GM12878 (cell line): ENCODE measurements at regions not wholly inside any gene's neighbourhood (a gene's known extent, or its start where the extent isn't known, plus 50 kb on each side); places are given as distances from the start of the nearest gene placed in this dataset.

Source experiments
- ATAC-seq: fragments of 200-7000 bp; cut with Tn5 transposase; 3 replicates; pipeline ENCODE4 v1.9.1; 2020; ENCODE audit warnings: mild to moderate bottlenecking, moderate library complexity
- BruUV-seq: library from RNA; stranded (reverse); fragments of 400-500 nt; replicated peaks from 2 replicates; lab custom pipeline; 2021; lab: Mats Ljungman, UMichigan
- CTCF ChIA-PET: fragments of 300-600 bp; sonication (Branson Sonifier 250); formaldehyde crosslinking; extraction: SDS; loops from one replicate; lab custom pipeline; 2021; ENCODE audit warnings: inconsistent platforms; lab: Yijun Ruan, JAX
- POLR2A ChIA-PET: fragments of 350-600 bp; formaldehyde crosslinking; extraction: SDS; loops from one replicate; lab custom pipeline; 2021; ENCODE audit warnings: inconsistent platforms; lab: Charles Lee
- RAD21 ChIA-PET: fragments of 300-600 bp; sonication (Branson Sonifier 250); formaldehyde crosslinking; loops from one replicate; lab custom pipeline; 2023; ENCODE audit warnings: antibody characterized with exemption; ENCODE audit not compliant: unreplicated experiment; lab: Charles Lee
- SMC1A ChIA-PET: fragments of 300-600 bp; sonication (Branson Sonifier 250); formaldehyde crosslinking; loops from one replicate; lab custom pipeline; 2023; ENCODE audit not compliant: unreplicated experiment, uncharacterized antibody; lab: Charles Lee
- DNase-seq: peaks from one replicate; pipeline ENCODE4 v3.0.0-alpha.2; 2011; ENCODE audit warnings: low read depth, low spot score
- FAIRE-seq: peaks from 3 replicates; lab custom pipeline; 2011; peaks lifted over from hg19 to GRCh38; lab: Jason Lieb, UNC
- H2AFZ ChIP-seq: 2 replicates; pipeline ENCODE4 v1.6.0; 2011; ENCODE audit warnings: low read depth, low read length, control low read depth; ENCODE audit not compliant: control insufficient read depth
- H3K27ac ChIP-seq: 2 replicates; pipeline ENCODE4 v1.5.1; 2011; ENCODE audit warnings: control low read depth; ENCODE audit not compliant: control insufficient read depth, insufficient read depth
- H3K27me3 ChIP-seq, 2 experiments: replicated peaks in 1 of 2; 2 replicates each; pipeline versions ENCODE4 v1.6.0 to v1.6.1; 2011; ENCODE audit warnings: low read length in 1 of 2; ENCODE audit not compliant: control insufficient read depth in 2 of 2, insufficient read depth in 2 of 2
- H3K36me3 ChIP-seq, 2 experiments: 2 replicates each; pipeline ENCODE4 v1.5.1; 2011; ENCODE audit warnings: low read length in 1 of 2; ENCODE audit not compliant: control insufficient read depth in 2 of 2, insufficient read depth in 2 of 2
- H3K4me1 ChIP-seq: 2 replicates; pipeline ENCODE4 v1.6.1; 2011; ENCODE audit warnings: mild to moderate bottlenecking, low read length, moderate library complexity, mixed read lengths; ENCODE audit not compliant: control insufficient read depth, insufficient read depth
- H3K4me2 ChIP-seq: 2 replicates; pipeline ENCODE4 v1.6.0; 2011; ENCODE audit warnings: control low read depth; ENCODE audit not compliant: control insufficient read depth, insufficient read depth
- H3K4me3 ChIP-seq: fragments of 200-600 bp; sonication (generic); 2 replicates; pipeline ENCODE4 v1.5.1; 2016
- H3K79me2 ChIP-seq: 2 replicates; pipeline ENCODE4 v1.6.0; 2011; ENCODE audit warnings: low read length; ENCODE audit not compliant: control insufficient read depth, insufficient read depth
- H3K9ac ChIP-seq: 2 replicates; pipeline ENCODE4 v1.8.0; 2011; ENCODE audit warnings: low read length, control low read depth, mixed read lengths; ENCODE audit not compliant: control insufficient read depth, insufficient read depth
- H3K9me3 ChIP-seq: replicated peaks from 3 replicates; pipeline ENCODE4 v1.5.1; 2011; ENCODE audit warnings: mild to moderate bottlenecking, low read length; ENCODE audit not compliant: control insufficient read depth, insufficient read depth
- H4K20me1 ChIP-seq: 2 replicates; pipeline ENCODE4 v1.6.0; 2011; ENCODE audit not compliant: control insufficient read depth, insufficient read depth
- CBX5 ChIP-seq: sonication (generic); IDR thresholded peaks from 2 replicates; pipeline ENCODE4 v1.6.1; 2016; ENCODE audit warnings: low read depth, moderate library complexity, mild to moderate bottlenecking, inconsistent platforms
- ESRRA ChIP-seq: IDR thresholded peaks from 2 replicates; pipeline ENCODE4 v1.6.1; 2012; ENCODE audit warnings: mild to moderate bottlenecking, low read length, improper control_type of control experiment
- MEF2A ChIP-seq: IDR thresholded peaks from 2 replicates; pipeline ENCODE4 v1.6.1; 2011; ENCODE audit warnings: low read depth, mild to moderate bottlenecking, low read length, moderate library complexity; ENCODE audit not compliant: insufficient read depth
- NFIC ChIP-seq: IDR thresholded peaks from 2 replicates; pipeline ENCODE4 v1.6.1; 2012; ENCODE audit warnings: low read depth, mild to moderate bottlenecking, inconsistent platforms, low read length, moderate library complexity
- RBBP5 ChIP-seq: fragments of 200-600 bp; sonication (generic); conservative IDR thresholded peaks from 2 replicates; pipeline ENCODE4 v1.6.1; 2016
- RUNX3 ChIP-seq: IDR thresholded peaks from 2 replicates; pipeline ENCODE4 v1.6.1; 2012; ENCODE audit warnings: low read length, inconsistent platforms
- SIN3A ChIP-seq: IDR thresholded peaks from 2 replicates; pipeline ENCODE4 v1.6.1; 2012; ENCODE audit warnings: low read depth, low read length, improper control_type of control experiment
- SMARCA5 ChIP-seq: fragments of 450-650 bp; IDR thresholded peaks from 2 replicates; pipeline ENCODE4 v1.6.1; 2017; ENCODE audit warnings: mild to moderate bottlenecking
- SRF ChIP-seq, 2 experiments: IDR thresholded peaks; 2 replicates each; pipeline ENCODE4 v1.6.1; 2011; ENCODE audit warnings: low read depth in 2 of 2, low read length in 2 of 2, mild to moderate bottlenecking in 1 of 2, moderate library complexity in 1 of 2
- SUZ12 ChIP-seq: fragments of 200-600 bp; sonication (generic); IDR thresholded peaks from one replicate; pipeline ENCODE4 v1.6.1; 2018; ENCODE audit warnings: antibody characterized with exemption, mild to moderate bottlenecking; ENCODE audit not compliant: unreplicated experiment
- ZBTB33 ChIP-seq: fragments of 450-650 bp; IDR thresholded peaks from 2 replicates; pipeline ENCODE4 v1.6.1; 2017; ENCODE audit warnings: mild to moderate bottlenecking
- ZNF622 ChIP-seq: fragments of 450-650 bp; IDR thresholded peaks from 2 replicates; pipeline ENCODE4 v1.6.1; 2017; ENCODE audit warnings: mild to moderate bottlenecking, inconsistent platforms
- WGBS: methylation state at CpG from one replicate; pipeline ENCODE4 v1.1.6; 2016; ENCODE audit warnings: low lambda C conversion rate; ENCODE audit not compliant: insufficient replicate concordance, insufficient coverage; ENCODE audit errors: missing lambda C conversion rate; 5-methylcytosine and 5-hydroxymethylcytosine counted together
- in situ Hi-C: fragments of 300-500 bp; cut with MboI; formaldehyde crosslinking; loops from 9 replicates; pipeline ENCODE4 v1.14.3; 2018; ENCODE audit warnings: mixed read lengths
- intact Hi-C: fragments of 100-400 bp; cut with micrococcal nuclease; formaldehyde crosslinking; loops from one replicate; pipeline ENCODE4 v1.14.2; 2022; ENCODE audit not compliant: unreplicated experiment

- no peak overlapping the region for H2AFZ ChIP-seq
- FAIRE-seq (no peak), ATAC-seq (no peak), DNase-seq (no peak)
- no peak overlapping the region for H3K4me2 ChIP-seq
- H3K4me1 ChIP-seq = peaks cover 29% of the 10 kb centered on the region
- no peaks in the 10 kb centered on the region for H3K36me3 ChIP-seq
- in situ Hi-C loops = no loop called here
- ChIA-PET RAD21 (interaction anchor here (0.7 to 0.9 kb wide), 3 partner anchors 20 to 94 kb away, joined by 3 to 7 read pairs (median 4); no protein-coding TSS in a partner anchor), CTCF (interaction anchor here (0.7 kb wide), 1 partner anchor 181 kb away, joined by 3 read pairs; no protein-coding TSS in a partner anchor), POLR2A (interaction anchor here (0.6 to 1.2 kb wide), 2 partner anchors 10 to 24 kb away, joined by 5 to 8 read pairs; no protein-coding TSS in a partner anchor), SMC1A (interaction anchor here (1.2 to 1.7 kb wide), 4 partner anchors 9 to 423 kb away, joined by 3 to 5 read pairs (median 4); no protein-coding TSS in a partner anchor)
- no peak for TF ChIP-seq ZNF622
- TF ChIP-seq ZBTB33 = no peak
- no peak for TF ChIP-seq SUZ12
- no peak for TF ChIP-seq ESRRA
- TF ChIP-seq SMARCA5 = no peak
- no peak for TF ChIP-seq NFIC
- no peak for TF ChIP-seq RUNX3
- TF ChIP-seq RBBP5 = no peak
- TF ChIP-seq SIN3A = no peak
- TF ChIP-seq SRF (IDR thresholded peaks at IDR 0.05; ENCODE audit: low read depth in 2 of 2, low read length in 2 of 2) = no peak
- TF ChIP-seq CBX5 = no peak
- TF ChIP-seq MEF2A = no peak
- intact Hi-C loops = no loop called here
- H3K4me3 ChIP-seq = no peak overlapping the region
- H3K27ac ChIP-seq = no peak overlapping the region
- H4K20me1 ChIP-seq = no peaks in the 10 kb centered on the region
- no peaks in the 10 kb centered on the region for H3K27me3 ChIP-seq
- no peaks in the 10 kb centered on the region for H3K79me2 ChIP-seq
- 74% methylated on average over 6 of the region's 10 CpGs for WGBS
- no TSS peak for BruUV-seq
- no peak overlapping the region for H3K9ac ChIP-seq
- H3K9me3 ChIP-seq = no peaks in the 10 kb centered on the region
Measured at GRCh38 chr6:6820641-6821238, 232.2 kb downstream of the LY86 start.
